ENCODE measurements at regions not wholly inside any gene's neighbourhood (a gene's known extent, or its start where the extent isn't known, plus 50 kb on each side); places are given as distances from the start of the nearest gene placed in this dataset.

- TF ChIP-seq CTCF (IDR thresholded peaks at IDR 0.05; ENCODE audit: insufficient read depth, low read length), result no peak
- no peak for TF ChIP-seq REST (IDR thresholded peaks at IDR 0.05; ENCODE audit: insufficient replicate concordance, low read depth)
- TF ChIP-seq POLR2AphosphoS5 (IDR thresholded peaks at IDR 0.05; ENCODE audit: low read depth), result no peak
- TF ChIP-seq GABPA (IDR thresholded peaks at IDR 0.05; ENCODE audit: low read depth), result no peak
- no peak for TF ChIP-seq SPI1 (IDR thresholded peaks at IDR 0.05; ENCODE audit: borderline replicate concordance, low read depth)
Observed at GRCh38 chr7:22937946-22938345, 76.0 kb downstream of the HYCC1 start.

All from HL-60 (cell line).